Upper lobe of left lung (tissue), 4 donors: ENCODE measurements at regions not wholly inside any gene's neighbourhood (a gene's known extent, or its start where the extent isn't known, plus 50 kb on each side); places are given as distances from the start of the nearest gene placed in this dataset.

Source experiments
- EP300 ChIP-seq, 4 donors: sonication (generic); formaldehyde crosslinking; IDR thresholded peaks; one replicate each; pipeline ENCODE4 v1.5.1; 2017; ENCODE audit warnings: antibody characterized with exemption in 4 of 4, control low read depth in 2 of 4
- POLR2A ChIP-seq, 4 donors: fragments of 450-650 bp; IDR thresholded peaks; one replicate each; pipeline ENCODE4 v1.5.1; 2016 to 2017; ENCODE audit warnings: antibody characterized with exemption in 4 of 4, mild to moderate bottlenecking in 2 of 4
- POLR2AphosphoS5 ChIP-seq, 2 donors: sonication (generic); formaldehyde crosslinking; IDR thresholded peaks; one replicate each; pipeline ENCODE4 v1.5.1; 2017; ENCODE audit warnings: antibody characterized with exemption in 2 of 2
- TF ChIP-seq, protein P1 (sequence below), 6 experiments: fragments of 450-650 bp in 4 of 6; fragments of 200-600 bp in 2 of 6; sonication (generic) in 2 of 6; IDR thresholded peaks; one replicate each; pipeline ENCODE4 v1.5.1; 2016 to 2019; ENCODE audit warnings: antibody characterized with exemption in 6 of 6

GRCh38 chr12:58301038-58301729 is 359.8 kb downstream of the ATP23 start:
- TF ChIP-seq, protein P1, sequence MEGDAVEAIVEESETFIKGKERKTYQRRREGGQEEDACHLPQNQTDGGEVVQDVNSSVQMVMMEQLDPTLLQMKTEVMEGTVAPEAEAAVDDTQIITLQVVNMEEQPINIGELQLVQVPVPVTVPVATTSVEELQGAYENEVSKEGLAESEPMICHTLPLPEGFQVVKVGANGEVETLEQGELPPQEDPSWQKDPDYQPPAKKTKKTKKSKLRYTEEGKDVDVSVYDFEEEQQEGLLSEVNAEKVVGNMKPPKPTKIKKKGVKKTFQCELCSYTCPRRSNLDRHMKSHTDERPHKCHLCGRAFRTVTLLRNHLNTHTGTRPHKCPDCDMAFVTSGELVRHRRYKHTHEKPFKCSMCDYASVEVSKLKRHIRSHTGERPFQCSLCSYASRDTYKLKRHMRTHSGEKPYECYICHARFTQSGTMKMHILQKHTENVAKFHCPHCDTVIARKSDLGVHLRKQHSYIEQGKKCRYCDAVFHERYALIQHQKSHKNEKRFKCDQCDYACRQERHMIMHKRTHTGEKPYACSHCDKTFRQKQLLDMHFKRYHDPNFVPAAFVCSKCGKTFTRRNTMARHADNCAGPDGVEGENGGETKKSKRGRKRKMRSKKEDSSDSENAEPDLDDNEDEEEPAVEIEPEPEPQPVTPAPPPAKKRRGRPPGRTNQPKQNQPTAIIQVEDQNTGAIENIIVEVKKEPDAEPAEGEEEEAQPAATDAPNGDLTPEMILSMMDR (IDR thresholded peaks at IDR 0.05), result no peak
- TF ChIP-seq POLR2A (IDR thresholded peaks at IDR 0.05), result no peak
- no peak for TF ChIP-seq EP300 (IDR thresholded peaks at IDR 0.05)
- no peak for TF ChIP-seq POLR2AphosphoS5 (IDR thresholded peaks at IDR 0.05)
